Heart left ventricle (tissue), 13 donors: ENCODE measurements at regions not wholly inside any gene's neighbourhood (a gene's known extent, or its start where the extent isn't known, plus 50 kb on each side); places are given as distances from the start of the nearest gene placed in this dataset.

Experiments
- CTCF ChIP-seq, 12 donors: fragments of 200-600 bp; sonication (generic) in 4 of 12; IDR thresholded peaks; one replicate each; pipeline versions ENCODE4 v1.5.0 to v1.8.0; 2018 to 2022; ENCODE audit warnings: antibody characterized with exemption in 12 of 12, mild to moderate bottlenecking in 5 of 12
- POLR2A ChIP-seq, 2 donors: fragments of 450-650 bp; IDR thresholded peaks; one replicate each; pipeline ENCODE4 v1.6.1; 2017; ENCODE audit warnings: antibody characterized with exemption in 2 of 2, mild to moderate bottlenecking in 2 of 2, moderate library complexity in 2 of 2
- donor health status: ischemic (EF 13 %, LVEDD 7.1; RV severe dilation, severe dysfunction).
- donor health status: DM: no; HTN: yes; CAD: no.
- donor health status: DM: no; HTN: no; CAD: no.
- donor health status: ischemic (EF 25% LVEDD 6.9; RV normal size, moderate dysfunction).
- donor health status: ischemic (EF 25% LVEDD 5.7; RV mildly dilated, moderate dysfunction).
- donor health status: ischemic (EF 35%, LVEDD 5.7; RV mildly dilated, moderate dysfunction).
- donor health status: nonischemic (EF 11% LVEDD 7.7; RV severe dilation, severe dysfunction).
- donor health status: DM: yes; HTN: yes; CAD: no.
- donor health status: PGD.
- donor health status: ischemic (EF 29% LVEDD 5.4; RV normal size, mild dysfunction).
- donor health status: nonischemic (EF 23%, LVEDD 6.1; RV moderate dilation, normal function).

GRCh38 chr3:194888916-194889315 lies 203.2 kb downstream of the FAM43A start:
- TF ChIP-seq CTCF (IDR thresholded peaks at IDR 0.05) (no peak), POLR2A (IDR thresholded peaks at IDR 0.05) (no peak)
